Loucy (cell line): ENCODE measurements at regions not wholly inside any gene's neighbourhood (a gene's known extent, or its start where the extent isn't known, plus 50 kb on each side); places are given as distances from the start of the nearest gene placed in this dataset.

Source experiments
- H2AFZ ChIP-seq: fragments of 200-600 bp; sonication (generic); 2 replicates; pipeline ENCODE4 v1.6.0; 2016; ENCODE audit warnings: antibody characterized with exemption, mild to moderate bottlenecking, low read length, moderate library complexity
- H3F3A ChIP-seq: fragments of 200-600 bp; 2 replicates; pipeline ENCODE4 v1.6.0; 2016; ENCODE audit warnings: antibody characterized with exemption, low read depth, mild to moderate bottlenecking
- H3K27me3 ChIP-seq: fragments of 200-600 bp; sonication (generic); 2 replicates; pipeline ENCODE4 v1.6.1; 2014; ENCODE audit warnings: low read length, mild to moderate bottlenecking; ENCODE audit not compliant: insufficient read depth, poor library complexity, severe bottlenecking
- H3K36me3 ChIP-seq: fragments of 200-600 bp; sonication (generic); 2 replicates; pipeline ENCODE4 v1.6.1; 2016; ENCODE audit warnings: low read length; ENCODE audit not compliant: insufficient read depth
- H3K4me1 ChIP-seq: fragments of 200-600 bp; sonication (generic); 2 replicates; pipeline ENCODE4 v1.5.1; 2014; ENCODE audit warnings: low read length, mild to moderate bottlenecking; ENCODE audit not compliant: insufficient read depth, poor library complexity, severe bottlenecking
- H3K4me2 ChIP-seq: fragments of 200-600 bp; sonication (generic); 2 replicates; pipeline ENCODE4 v1.6.0; 2014; ENCODE audit warnings: antibody characterized with exemption, low read length, low read depth, mild to moderate bottlenecking; ENCODE audit not compliant: poor library complexity, severe bottlenecking
- H3K4me3 ChIP-seq: fragments of 200-600 bp; sonication (generic); 2 replicates; pipeline ENCODE4 v1.5.1; 2014; ENCODE audit warnings: low read length, mild to moderate bottlenecking, mixed read lengths; ENCODE audit not compliant: poor library complexity, severe bottlenecking
- H3K79me2 ChIP-seq: fragments of 200-600 bp; sonication (generic); 2 replicates; pipeline ENCODE4 v1.6.1; 2014; ENCODE audit warnings: low read length; ENCODE audit not compliant: insufficient read depth
- H3K9ac ChIP-seq: fragments of 200-600 bp; sonication (generic); 2 replicates; pipeline ENCODE4 v1.6.0; 2014; ENCODE audit warnings: mild to moderate bottlenecking, low read depth, low read length, moderate library complexity; ENCODE audit not compliant: poor library complexity, severe bottlenecking
- H3K9me2 ChIP-seq: fragments of 200-600 bp; sonication (generic); replicated peaks from 2 replicates; pipeline ENCODE4 v1.6.1; 2016; ENCODE audit warnings: low read depth, low read length, mixed read lengths
- H3K9me3 ChIP-seq: fragments of 200-600 bp; sonication (generic); 2 replicates; pipeline ENCODE4 v1.6.1; 2014; ENCODE audit warnings: mild to moderate bottlenecking, antibody characterized with exemption, low read length, low read depth; ENCODE audit not compliant: insufficient read depth
- H4K20me1 ChIP-seq: fragments of 200-600 bp; sonication (generic); 2 replicates; pipeline ENCODE4 v1.6.0; 2014; ENCODE audit warnings: antibody characterized with exemption, low read length, mild to moderate bottlenecking; ENCODE audit not compliant: insufficient read depth, poor library complexity, severe bottlenecking
- CTCF ChIP-seq: fragments of 200-600 bp; sonication (generic); conservative IDR thresholded peaks from 2 replicates; pipeline ENCODE4 v1.5.1; 2014; ENCODE audit warnings: mild to moderate bottlenecking, antibody characterized with exemption, low read length
- EZH2phosphoT487 ChIP-seq: fragments of 200-600 bp; IDR thresholded peaks from 2 replicates; pipeline ENCODE4 v1.6.1; 2018; ENCODE audit warnings: antibody characterized with exemption, mild to moderate bottlenecking, moderate library complexity, borderline replicate concordance

- H3K4me1 ChIP-seq, result no peaks in the 10 kb centered on the region
- H3K79me2 ChIP-seq, result no peaks in the 10 kb centered on the region
- H3K4me2 ChIP-seq, result no peak overlapping the region
- H3K9me2 ChIP-seq, result no peaks in the 10 kb centered on the region
- H4K20me1 ChIP-seq, result no peaks in the 10 kb centered on the region
- H3K36me3 ChIP-seq, result no peaks in the 10 kb centered on the region
- H3K9me3 ChIP-seq, result no peaks in the 10 kb centered on the region
- no peak overlapping the region for H2AFZ ChIP-seq
- H3F3A ChIP-seq, result no peaks in the 10 kb centered on the region
- H3K27me3 ChIP-seq, result no peaks in the 10 kb centered on the region
- TF ChIP-seq CTCF (no peak), EZH2phosphoT487 (no peak)
- H3K4me3 ChIP-seq, result no peak overlapping the region
- no peak overlapping the region for H3K9ac ChIP-seq
Measured at GRCh38 chr5:97606531-97606930, 423.5 kb upstream of the RIOK2 start.

GRCh38 chr5:97608501-97608900, 425.5 kb upstream of the RIOK2 start:
- Histone ChIP-seq H3K4me3 (no peak overlapping the region), H3K36me3 (no peaks in the 10 kb centered on the region), H2AFZ (no peak overlapping the region), H3K9me3 (no peaks in the 10 kb centered on the region), H3K4me2 (no peak overlapping the region), H3K9me2 (no peaks in the 10 kb centered on the region), H4K20me1 (no peaks in the 10 kb centered on the region), H3F3A (no peaks in the 10 kb centered on the region), H3K9ac (no peak overlapping the region), H3K4me1 (no peaks in the 10 kb centered on the region), H3K79me2 (no peaks in the 10 kb centered on the region), H3K27me3 (no peaks in the 10 kb centered on the region)
- TF ChIP-seq EZH2phosphoT487 (no peak), CTCF (no peak)

GRCh38 chr5:97618721-97619120, 435.7 kb upstream of the RIOK2 start:
- H4K20me1 ChIP-seq, result no peaks in the 10 kb centered on the region
- H3K9me3 ChIP-seq, result no peaks in the 10 kb centered on the region
- H3F3A ChIP-seq, result no peaks in the 10 kb centered on the region
- no peak overlapping the region for H3K4me2 ChIP-seq
- no peaks in the 10 kb centered on the region for H3K36me3 ChIP-seq
- no peaks in the 10 kb centered on the region for H3K4me1 ChIP-seq
- no peak for TF ChIP-seq CTCF
- no peak for TF ChIP-seq EZH2phosphoT487
- H3K79me2 ChIP-seq, result no peaks in the 10 kb centered on the region
- no peaks in the 10 kb centered on the region for H3K27me3 ChIP-seq
- no peak overlapping the region for H3K4me3 ChIP-seq
- no peak overlapping the region for H2AFZ ChIP-seq
- no peak overlapping the region for H3K9ac ChIP-seq
- H3K9me2 ChIP-seq, result no peaks in the 10 kb centered on the region
